Kidney tubule cell (primary cell): ENCODE measurements at regions not wholly inside any gene's neighbourhood (a gene's known extent, or its start where the extent isn't known, plus 50 kb on each side); places are given as distances from the start of the nearest gene placed in this dataset.
"Not testable (repeated sequence)": the region's sequence is repeated elsewhere in the genome, so short reads cannot be mapped to it uniquely, and the experiment has no call there.

Experiments used
- DNase-seq: peaks from one replicate; pipeline ENCODE4 v3.0.0-alpha.2; 2018; ENCODE audit warnings: low spot score

- no peak for DNase-seq
Measured at GRCh38 chr1:94362466-94363058, 55.6 kb upstream of the ABCD3 start.

GRCh38 chr1:94358630-94359599 lies 59.3 kb upstream of the ABCD3 start:
- no peak for DNase-seq

GRCh38 chr1:94357661-94358060 lies 60.5 kb upstream of the ABCD3 start:
- DNase-seq: no peak

GRCh38 chr1:94355485-94355980 lies 62.7 kb upstream of the ABCD3 start:
- DNase-seq: no peak

- no peak for DNase-seq
Measured at GRCh38 chr1:94351481-94351880, 66.7 kb upstream of the ABCD3 start.

- no peak for DNase-seq
Measured at GRCh38 chr1:94350350-94350924, 67.8 kb upstream of the ABCD3 start.

- no peak for DNase-seq
Measured at GRCh38 chr1:94349853-94350252, 68.3 kb upstream of the ABCD3 start.

- not testable (repeated sequence) for DNase-seq
Measured at GRCh38 chr1:94348386-94348785, 69.8 kb upstream of the ABCD3 start.

GRCh38 chr1:94345148-94345721 lies 73.0 kb upstream of the ABCD3 start:
- no peak for DNase-seq

- DNase-seq: no peak
Measured at GRCh38 chr1:94342416-94342815, 75.8 kb upstream of the ABCD3 start.

- DNase-seq: no peak
Measured at GRCh38 chr1:94339206-94339927, 78.8 kb upstream of the ABCD3 start.

GRCh38 chr1:94336991-94337390 lies 81.2 kb upstream of the ABCD3 start:
- DNase-seq: no peak

- peak; percentile 93 for DNase-seq
Measured at GRCh38 chr1:94335950-94336349, 82.2 kb upstream of the ABCD3 start.

- no peak for DNase-seq
Measured at GRCh38 chr1:94335447-94335846, 82.7 kb upstream of the ABCD3 start.

- DNase-seq: peak; percentile 14
Measured at GRCh38 chr1:94334764-94335163, 83.4 kb upstream of the ABCD3 start.

GRCh38 chr1:94332952-94333351 lies 85.2 kb upstream of the ABCD3 start:
- peak; percentile 82 for DNase-seq

- DNase-seq: no peak
Measured at GRCh38 chr1:94332516-94332915, 85.7 kb upstream of the ABCD3 start.

- peak; percentile 61 for DNase-seq
Measured at GRCh38 chr1:94329986-94330385, 88.2 kb upstream of the ABCD3 start.

- no peak for DNase-seq
Measured at GRCh38 chr1:94329276-94329675, 88.9 kb upstream of the ABCD3 start.

GRCh38 chr1:94327001-94327690 lies 89.8 kb upstream of the ARHGAP29 start:
- DNase-seq: peak; percentile 80

- DNase-seq: peak; percentile 44
Measured at GRCh38 chr1:94326329-94326728, 88.9 kb upstream of the ARHGAP29 start.
